DND-41 (cell line): ENCODE measurements at regions not wholly inside any gene's neighbourhood (a gene's known extent, or its start where the extent isn't known, plus 50 kb on each side); places are given as distances from the start of the nearest gene placed in this dataset.

Experiments used
- EZH2 ChIP-seq: IDR thresholded peaks from 3 replicates; pipeline ENCODE4 v1.6.1; 2012; ENCODE audit warnings: borderline replicate concordance, low read depth, mild to moderate bottlenecking, moderate library complexity, low read length, inconsistent platforms; ENCODE audit not compliant: severe bottlenecking
- TF ChIP-seq, protein P1 (sequence below): IDR thresholded peaks from 2 replicates; pipeline ENCODE4 v1.5.1; 2012; ENCODE audit warnings: borderline replicate concordance, low read length, moderate library complexity, mild to moderate bottlenecking; ENCODE audit not compliant: poor library complexity, severe bottlenecking; ENCODE audit errors: extremely low read depth

DNA sequence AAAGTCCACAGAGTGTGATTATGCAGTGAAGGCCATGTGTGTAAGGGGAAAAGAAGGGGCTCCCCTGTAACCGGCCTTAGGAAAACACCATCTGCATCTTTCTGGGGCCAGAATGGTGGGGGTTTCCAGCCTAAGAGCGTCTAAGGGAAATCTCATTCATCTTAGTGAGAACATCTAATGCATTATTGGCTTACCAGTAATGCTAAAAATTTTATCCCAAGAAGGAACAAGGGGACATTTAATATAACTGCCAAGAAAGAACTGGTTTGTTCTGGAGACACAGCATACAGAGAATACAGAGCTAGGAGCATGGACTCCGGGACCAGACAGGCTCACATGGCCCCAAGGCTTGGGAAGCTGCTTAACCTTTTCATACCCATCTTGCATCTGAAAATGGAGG, 58.3 kb upstream of the DSCAM start:
- TF ChIP-seq, protein P1, sequence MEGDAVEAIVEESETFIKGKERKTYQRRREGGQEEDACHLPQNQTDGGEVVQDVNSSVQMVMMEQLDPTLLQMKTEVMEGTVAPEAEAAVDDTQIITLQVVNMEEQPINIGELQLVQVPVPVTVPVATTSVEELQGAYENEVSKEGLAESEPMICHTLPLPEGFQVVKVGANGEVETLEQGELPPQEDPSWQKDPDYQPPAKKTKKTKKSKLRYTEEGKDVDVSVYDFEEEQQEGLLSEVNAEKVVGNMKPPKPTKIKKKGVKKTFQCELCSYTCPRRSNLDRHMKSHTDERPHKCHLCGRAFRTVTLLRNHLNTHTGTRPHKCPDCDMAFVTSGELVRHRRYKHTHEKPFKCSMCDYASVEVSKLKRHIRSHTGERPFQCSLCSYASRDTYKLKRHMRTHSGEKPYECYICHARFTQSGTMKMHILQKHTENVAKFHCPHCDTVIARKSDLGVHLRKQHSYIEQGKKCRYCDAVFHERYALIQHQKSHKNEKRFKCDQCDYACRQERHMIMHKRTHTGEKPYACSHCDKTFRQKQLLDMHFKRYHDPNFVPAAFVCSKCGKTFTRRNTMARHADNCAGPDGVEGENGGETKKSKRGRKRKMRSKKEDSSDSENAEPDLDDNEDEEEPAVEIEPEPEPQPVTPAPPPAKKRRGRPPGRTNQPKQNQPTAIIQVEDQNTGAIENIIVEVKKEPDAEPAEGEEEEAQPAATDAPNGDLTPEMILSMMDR = no peak
- no peak for TF ChIP-seq EZH2
